GM20431 (cell line): ENCODE measurements at regions not wholly inside any gene's neighbourhood (a gene's known extent, or its start where the extent isn't known, plus 50 kb on each side); places are given as distances from the start of the nearest gene placed in this dataset.
"Not testable (repeated sequence)": the region's sequence is repeated elsewhere in the genome, so short reads cannot be mapped to it uniquely, and the experiment has no call there.

Experiments used
- in situ Hi-C: fragments of 300-500 bp; cut with MseI, MboI; formaldehyde crosslinking; loops from one replicate; pipeline ENCODE4 v1.15.0; 2020; ENCODE audit warnings: low sequenced_read_pairs; ENCODE audit not compliant: unreplicated experiment

GRCh38 chr13:63938851-63939250, 2523.2 kb upstream of the PCDH20 start:
- in situ Hi-C loops: no loop called here

- in situ Hi-C loops: no loop called here
Observed at GRCh38 chr13:63910511-63910910, 2494.9 kb upstream of the PCDH20 start.

GRCh38 chr13:63909726-63910375, 2494.2 kb upstream of the PCDH20 start:
- in situ Hi-C loops: no loop called here

- in situ Hi-C loops: no loop called here
Observed at GRCh38 chr13:63902141-63902540, 2486.5 kb upstream of the PCDH20 start.

GRCh38 chr13:63901630-63902029, 2486.0 kb upstream of the PCDH20 start:
- in situ Hi-C loops: no loop called here

GRCh38 chr13:63900406-63900805, 2484.8 kb upstream of the PCDH20 start:
- in situ Hi-C loops: no loop called here

- in situ Hi-C loops: no loop called here
Observed at GRCh38 chr13:63896321-63896720, 2480.7 kb upstream of the PCDH20 start.

GRCh38 chr13:63882052-63882451, 2466.4 kb upstream of the PCDH20 start:
- in situ Hi-C loops: no loop called here

GRCh38 chr13:63880705-63881104, 2465.1 kb upstream of the PCDH20 start:
- in situ Hi-C loops: no loop called here

- in situ Hi-C loops: no loop called here
Observed at GRCh38 chr13:63873936-63874335, 2458.3 kb upstream of the PCDH20 start.

- in situ Hi-C loops: no loop called here
Observed at GRCh38 chr13:63864171-63864902, 2448.7 kb upstream of the PCDH20 start.

- in situ Hi-C loops: no loop called here
Observed at GRCh38 chr13:63855457-63856118, 2439.9 kb upstream of the PCDH20 start.

- in situ Hi-C loops: no loop called here
Observed at GRCh38 chr13:63853816-63854215, 2438.2 kb upstream of the PCDH20 start.

GRCh38 chr13:63851526-63851925, 2435.9 kb upstream of the PCDH20 start:
- in situ Hi-C loops: no loop called here

- in situ Hi-C loops: no loop called here
Observed at GRCh38 chr13:63843766-63844699, 2428.4 kb upstream of the PCDH20 start.

- in situ Hi-C loops: no loop called here
Observed at GRCh38 chr13:63842102-63842501, 2426.5 kb upstream of the PCDH20 start.

GRCh38 chr13:63840551-63841421, 2425.1 kb upstream of the PCDH20 start:
- in situ Hi-C loops: no loop called here

- in situ Hi-C loops: no loop called here
Observed at GRCh38 chr13:63838366-63839110, 2422.9 kb upstream of the PCDH20 start.

GRCh38 chr13:63837701-63838100, 2422.1 kb upstream of the PCDH20 start:
- in situ Hi-C loops: not testable (repeated sequence)
